Tibial nerve (tissue), 4 donors: ENCODE measurements at regions not wholly inside any gene's neighbourhood (a gene's known extent, or its start where the extent isn't known, plus 50 kb on each side); places are given as distances from the start of the nearest gene placed in this dataset.

Source experiments
- DNase-seq, 2 donors: peaks; one replicate each; pipeline ENCODE4 v3.0.0-alpha.2; 2019; ENCODE audit warnings: low spot score in 2 of 2
- H3K27ac ChIP-seq, 4 donors: fragments of 200-600 bp; sonication (generic) in 3 of 4; one replicate each; pipeline ENCODE4 v1.5.1; 2017 to 2019; ENCODE audit warnings: mild to moderate bottlenecking in 1 of 4
- H3K27me3 ChIP-seq, 2 donors: fragments of 200-600 bp; sonication (generic) in 1 of 2; one replicate each; pipeline versions ENCODE4 v1.5.1 to v1.6.0; 2017 to 2019
- H3K36me3 ChIP-seq, 3 donors: fragments of 200-600 bp; sonication (generic); one replicate each; pipeline ENCODE4 v1.5.1; 2018 to 2019
- H3K4me1 ChIP-seq, 4 donors: fragments of 200-600 bp; sonication (generic) in 3 of 4; one replicate each; pipeline ENCODE4 v1.5.1; 2017 to 2019
- H3K4me3 ChIP-seq, 4 donors: fragments of 200-600 bp; sonication (generic) in 3 of 4; one replicate each; pipeline ENCODE4 v1.5.1; 2017 to 2019; ENCODE audit warnings: mild to moderate bottlenecking in 1 of 4, moderate library complexity in 1 of 4
- H3K9me3 ChIP-seq, 4 donors: fragments of 200-600 bp; sonication (generic) in 3 of 4; one replicate each; pipeline ENCODE4 v1.5.1; 2017 to 2019
- EP300 ChIP-seq, 2 donors: sonication (generic); formaldehyde crosslinking; IDR thresholded peaks; one replicate each; pipeline ENCODE4 v1.6.1; 2017; ENCODE audit warnings: antibody characterized with exemption in 2 of 2, mild to moderate bottlenecking in 1 of 2
- POLR2A ChIP-seq, 2 donors: fragments of 450-650 bp; IDR thresholded peaks; one replicate each; pipeline ENCODE4 v1.6.1; 2017; ENCODE audit warnings: antibody characterized with exemption in 2 of 2, mild to moderate bottlenecking in 2 of 2, moderate library complexity in 2 of 2
- WGBS, 2 donors: methylation state at CpG; one replicate each; pipeline ENCODE4 v1.1.5; 2018; 5-methylcytosine and 5-hydroxymethylcytosine counted together
- TF ChIP-seq, protein P1 (sequence below), 5 experiments: fragments of 200-600 bp in 3 of 5; fragments of 450-650 bp in 2 of 5; sonication (generic) in 3 of 5; IDR thresholded peaks; one replicate each; pipeline ENCODE4 v1.5.1; 2016 to 2019; ENCODE audit warnings: antibody characterized with exemption in 5 of 5, mild to moderate bottlenecking in 3 of 5, moderate library complexity in 2 of 5

DNA sequence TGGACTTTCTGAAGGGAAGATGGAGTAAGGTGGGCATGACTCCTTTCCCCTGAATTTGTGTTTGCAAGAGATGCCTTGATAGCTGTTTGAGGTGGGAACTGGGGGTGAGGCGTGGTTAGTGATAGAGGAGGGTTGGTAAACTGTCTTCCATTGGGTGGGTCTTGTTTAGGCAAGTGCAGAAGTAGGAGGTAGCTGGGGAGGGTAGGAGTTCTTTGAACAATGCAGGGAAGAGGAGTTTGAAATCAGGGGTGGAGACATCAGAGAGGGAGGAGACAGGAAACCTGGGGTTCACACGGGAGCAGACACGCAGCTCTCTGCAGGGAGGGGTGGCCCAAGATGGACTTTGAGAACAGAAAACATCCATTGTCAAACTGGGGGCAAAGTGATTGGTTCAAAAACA lies 267.1 kb downstream of the TSN start:
- Histone ChIP-seq H3K36me3 (no peaks in the 10 kb centered on the region), H3K9me3 (no peaks in the 10 kb centered on the region), H3K27ac (no peak overlapping the region), H3K4me1 (no peaks in the 10 kb centered on the region), H3K27me3 (no peaks in the 10 kb centered on the region), H3K4me3 (no peak overlapping the region)
- WGBS, 2 donors: 72 to 79% methylated on average over 3 of the region's 3 CpGs
- DNase-seq: no peak
- TF ChIP-seq EP300 (IDR thresholded peaks at IDR 0.05) (no peak), POLR2A (IDR thresholded peaks at IDR 0.05) (no peak)
- TF ChIP-seq, protein P1, sequence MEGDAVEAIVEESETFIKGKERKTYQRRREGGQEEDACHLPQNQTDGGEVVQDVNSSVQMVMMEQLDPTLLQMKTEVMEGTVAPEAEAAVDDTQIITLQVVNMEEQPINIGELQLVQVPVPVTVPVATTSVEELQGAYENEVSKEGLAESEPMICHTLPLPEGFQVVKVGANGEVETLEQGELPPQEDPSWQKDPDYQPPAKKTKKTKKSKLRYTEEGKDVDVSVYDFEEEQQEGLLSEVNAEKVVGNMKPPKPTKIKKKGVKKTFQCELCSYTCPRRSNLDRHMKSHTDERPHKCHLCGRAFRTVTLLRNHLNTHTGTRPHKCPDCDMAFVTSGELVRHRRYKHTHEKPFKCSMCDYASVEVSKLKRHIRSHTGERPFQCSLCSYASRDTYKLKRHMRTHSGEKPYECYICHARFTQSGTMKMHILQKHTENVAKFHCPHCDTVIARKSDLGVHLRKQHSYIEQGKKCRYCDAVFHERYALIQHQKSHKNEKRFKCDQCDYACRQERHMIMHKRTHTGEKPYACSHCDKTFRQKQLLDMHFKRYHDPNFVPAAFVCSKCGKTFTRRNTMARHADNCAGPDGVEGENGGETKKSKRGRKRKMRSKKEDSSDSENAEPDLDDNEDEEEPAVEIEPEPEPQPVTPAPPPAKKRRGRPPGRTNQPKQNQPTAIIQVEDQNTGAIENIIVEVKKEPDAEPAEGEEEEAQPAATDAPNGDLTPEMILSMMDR (IDR thresholded peaks at IDR 0.05): no peak

DNA sequence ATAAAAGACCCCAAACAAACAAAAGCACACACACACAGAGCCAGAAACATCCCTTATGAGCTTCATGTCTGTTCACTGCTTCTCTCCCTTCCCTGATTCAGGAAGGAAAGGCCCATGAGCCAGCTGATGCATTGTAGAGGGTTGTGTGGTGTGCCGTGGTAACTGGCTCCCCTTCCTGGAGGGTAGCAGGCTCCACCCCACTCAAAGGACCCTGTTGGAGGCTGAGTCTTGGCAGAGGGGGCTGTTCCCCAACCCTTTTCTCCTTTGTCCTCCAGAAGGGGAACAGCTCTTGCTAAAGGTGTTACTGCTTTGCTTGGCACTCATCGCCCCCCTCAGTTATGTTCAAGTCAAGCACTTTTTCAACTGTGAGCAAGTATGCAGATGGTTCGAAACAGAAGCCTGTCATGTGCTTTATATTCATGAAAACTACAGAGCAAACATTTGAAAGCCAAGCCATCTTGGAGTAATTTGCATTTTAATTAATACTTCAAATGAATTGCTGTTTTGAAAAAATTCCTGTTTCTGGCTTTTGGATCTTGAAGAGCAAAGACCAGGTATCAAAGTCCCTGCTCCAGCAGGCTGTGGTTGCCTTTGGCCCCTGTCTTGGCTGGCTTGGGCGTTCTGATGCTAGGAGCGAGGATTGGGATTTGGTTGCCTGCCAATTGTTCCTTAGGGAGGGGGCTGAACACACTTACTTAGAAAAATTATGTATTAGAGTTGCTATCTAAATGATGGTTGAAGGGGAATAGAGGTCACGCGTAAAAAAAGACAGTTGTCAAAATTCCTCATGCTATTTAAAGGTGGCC lies 267.8 kb downstream of the TSN start:
- Histone ChIP-seq H3K36me3 (no peaks in the 10 kb centered on the region), H3K27me3 (no peaks in the 10 kb centered on the region), H3K4me3 (no peak overlapping the region), H3K27ac (no peak overlapping the region), H3K4me1 (peaks cover 0 to 4% (median 0%) of the 10 kb centered on the region in 4 donors), H3K9me3 (no peaks in the 10 kb centered on the region)
- TF ChIP-seq, protein P1 (IDR thresholded peaks at IDR 0.05): no peak
- TF ChIP-seq EP300 (IDR thresholded peaks at IDR 0.05) (no peak), POLR2A (IDR thresholded peaks at IDR 0.05) (no peak)
- WGBS, 2 donors: 48 to 49% methylated on average over 6 to 7 of the region's 7 CpGs
- DNase-seq: no peak

DNA sequence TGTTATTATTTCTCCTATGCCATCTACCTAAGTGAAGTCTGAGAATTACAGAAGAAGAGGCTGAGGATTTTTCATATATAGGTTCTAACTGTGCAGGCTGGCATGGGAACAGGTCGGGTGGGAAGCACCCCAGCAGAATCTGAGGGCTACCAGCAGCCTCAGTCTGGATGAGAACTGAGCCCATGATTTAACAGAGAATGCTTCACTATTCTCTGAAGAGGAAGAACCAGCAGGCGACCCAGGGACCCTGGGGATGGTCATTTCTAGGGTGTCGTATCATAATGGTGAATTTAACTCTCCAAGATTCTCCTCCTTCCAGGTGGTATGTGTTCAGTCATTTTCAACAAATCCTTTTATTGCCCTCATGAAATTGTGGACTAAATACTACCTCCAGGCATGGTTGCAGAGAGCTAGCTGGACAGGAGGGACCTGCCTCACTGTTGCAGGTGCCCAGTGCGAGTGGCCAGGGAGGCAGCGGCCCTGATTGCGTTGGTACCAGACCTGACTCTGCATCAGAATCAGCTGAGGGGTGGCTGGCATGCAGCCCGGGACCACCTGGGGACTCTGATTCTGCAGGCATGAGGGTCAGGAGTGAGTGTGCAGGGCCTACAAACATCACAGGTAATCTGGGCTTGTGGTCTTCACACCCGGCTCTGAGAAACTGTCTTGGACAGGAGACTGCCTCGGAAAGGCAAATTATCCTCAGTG lies 272.2 kb downstream of the TSN start:
- TF ChIP-seq, protein P1 (IDR thresholded peaks at IDR 0.05): no peak
- no peak for TF ChIP-seq POLR2A (IDR thresholded peaks at IDR 0.05)
- TF ChIP-seq EP300 (IDR thresholded peaks at IDR 0.05): no peak
- Histone ChIP-seq H3K27me3 (no peaks in the 10 kb centered on the region), H3K4me1 (peaks cover 0 to 7% (median 0%) of the 10 kb centered on the region in 4 donors), H3K36me3 (no peaks in the 10 kb centered on the region), H3K9me3 (no peaks in the 10 kb centered on the region), H3K4me3 (no peak overlapping the region), H3K27ac (no peak overlapping the region)
- WGBS, 2 donors: 92 to 93% methylated on average over 9 of the region's 9 CpGs
- DNase-seq: no peak

DNA sequence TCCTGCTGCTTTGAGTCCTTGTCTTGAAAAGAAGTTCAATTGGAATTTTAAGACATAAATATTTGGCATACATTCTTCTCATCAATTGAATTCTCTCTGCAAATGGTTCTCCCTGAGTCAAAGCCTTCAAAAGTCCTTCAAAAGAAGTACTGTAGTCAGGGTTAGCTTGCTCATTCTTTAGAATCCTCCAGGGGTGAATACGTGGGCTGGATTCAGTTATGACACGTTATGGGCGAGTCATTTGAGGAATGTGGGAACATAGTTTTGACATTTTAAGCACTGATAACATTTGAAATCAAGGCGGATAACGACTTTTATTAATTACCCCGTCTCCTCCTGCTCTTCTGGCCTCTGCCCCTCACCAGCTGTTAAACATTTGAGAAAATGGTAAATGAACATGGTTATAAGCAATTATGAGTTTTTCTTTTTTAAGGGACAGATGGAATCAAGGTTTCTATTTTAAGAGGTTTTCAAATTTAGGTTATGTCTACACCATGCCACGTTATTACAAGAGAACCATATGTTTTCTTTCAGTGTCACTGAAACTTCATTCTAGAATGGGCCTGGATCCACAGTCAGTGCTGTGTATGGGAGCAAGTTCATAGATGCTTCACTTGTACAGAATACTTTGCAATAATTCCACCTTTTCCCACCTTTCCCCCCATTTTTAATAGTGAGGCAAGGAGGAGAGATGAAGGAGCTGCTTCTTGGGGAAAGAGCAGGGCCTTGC lies 273.1 kb downstream of the TSN start:
- no peak for TF ChIP-seq EP300 (IDR thresholded peaks at IDR 0.05)
- TF ChIP-seq, protein P1 (IDR thresholded peaks at IDR 0.05): no peak
- TF ChIP-seq POLR2A (IDR thresholded peaks at IDR 0.05): no peak
- DNase-seq: no peak
- peaks cover 0 to 7% (median 0%) of the 10 kb centered on the region in 4 donors for H3K4me1 ChIP-seq
- H3K36me3 ChIP-seq: no peaks in the 10 kb centered on the region
- no peak overlapping the region for H3K4me3 ChIP-seq
- WGBS, 2 donors: 21 to 28% methylated on average over 7 of the region's 7 CpGs
- H3K9me3 ChIP-seq: no peaks in the 10 kb centered on the region
- H3K27me3 ChIP-seq: no peaks in the 10 kb centered on the region
- H3K27ac ChIP-seq: no peak overlapping the region
